GM21390 (cell line): ENCODE measurements at regions not wholly inside any gene's neighbourhood (a gene's known extent, or its start where the extent isn't known, plus 50 kb on each side); places are given as distances from the start of the nearest gene placed in this dataset.
"Not testable (repeated sequence)": the region's sequence is repeated elsewhere in the genome, so short reads cannot be mapped to it uniquely, and the experiment has no call there.

Source experiments
- ATAC-seq: cut with Tn5 transposase; IDR thresholded peaks from one replicate; pipeline ENCODE4 v1.9.1; 2021; ENCODE audit not compliant: unreplicated experiment

DNA sequence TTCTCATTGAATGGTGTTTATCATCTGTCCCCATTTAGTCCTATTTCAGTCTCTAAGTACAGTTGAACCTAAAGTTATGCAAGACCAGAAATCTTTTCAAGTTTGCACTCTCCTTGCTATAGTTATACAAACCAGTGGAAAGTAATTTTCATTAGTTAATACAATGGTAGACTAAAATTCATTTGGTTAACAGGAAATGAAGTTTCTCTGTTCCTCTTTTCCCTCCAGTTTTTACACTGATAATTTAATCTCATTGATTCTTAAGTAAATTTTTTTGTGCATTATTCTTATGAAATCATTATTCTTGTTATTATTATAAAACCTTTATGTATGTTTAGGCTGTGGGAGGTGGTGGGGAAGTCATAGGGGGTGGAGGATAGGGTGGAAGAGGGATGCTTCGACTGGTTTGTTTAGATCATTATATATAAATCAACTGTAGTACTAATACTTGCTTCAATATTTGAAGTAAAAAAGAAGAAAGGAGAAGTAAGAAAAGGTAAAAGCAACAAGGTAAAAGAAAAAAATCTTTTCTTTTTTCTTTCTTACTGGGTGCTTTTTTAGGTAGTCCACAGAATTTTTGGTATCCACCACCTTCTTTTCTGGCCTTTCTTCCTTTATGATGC is 104.1 kb downstream of the GPR85 start:
- peak; percentile 88 for ATAC-seq

- ATAC-seq = peak; percentile 32
Observed at GRCh38 chr7:112981966-112982365, 104.7 kb downstream of the GPR85 start.

- not testable (repeated sequence) for ATAC-seq
Observed at GRCh38 chr7:112979055-112979454, 107.6 kb downstream of the GPR85 start.

- ATAC-seq = not testable (repeated sequence)
Observed at GRCh38 chr7:112977244-112977955, 109.2 kb downstream of the GPR85 start.

- peak; percentile 65 for ATAC-seq
Observed at GRCh38 chr7:112970771-112971170, 115.9 kb downstream of the GPR85 start.

GRCh38 chr7:112969946-112970345 is 116.7 kb downstream of the GPR85 start:
- no peak for ATAC-seq

DNA sequence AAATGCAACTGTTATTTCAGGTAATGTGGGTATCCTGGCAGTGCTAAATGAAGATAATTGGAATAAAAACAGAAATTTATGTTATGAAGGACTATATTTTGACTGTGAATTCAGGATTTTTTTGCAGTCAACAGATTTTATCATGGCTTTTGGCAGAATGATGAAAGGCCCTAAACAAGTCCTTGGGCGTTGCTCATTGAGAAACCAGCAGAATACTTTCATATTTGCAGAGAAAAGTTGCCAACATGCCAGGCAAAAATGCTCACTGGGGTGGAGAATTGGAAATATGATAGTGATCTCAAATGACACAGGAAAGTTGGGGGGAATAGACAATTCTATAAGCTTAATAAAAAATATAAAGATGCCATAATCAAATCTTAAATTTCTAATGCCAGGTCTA is 121.1 kb downstream of the GPR85 start:
- ATAC-seq = no peak

DNA sequence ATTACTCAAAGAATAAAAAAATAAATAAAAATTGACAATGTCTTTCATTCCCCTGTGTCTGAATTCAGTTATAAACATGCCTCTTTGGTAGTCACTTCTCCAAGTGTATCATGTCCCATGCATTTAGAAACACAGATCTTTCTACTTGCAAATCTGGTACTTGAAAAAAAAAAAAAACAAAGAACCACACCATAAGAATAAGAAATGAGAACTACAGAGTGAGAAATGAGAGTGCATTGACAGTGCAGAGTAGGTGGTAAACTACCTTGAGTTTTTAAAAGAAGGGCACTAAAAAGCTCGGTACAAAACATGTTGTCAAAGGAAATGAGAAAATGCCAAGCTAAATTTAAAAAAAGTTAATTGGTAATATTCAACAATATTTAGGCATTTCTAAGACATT is 123.0 kb downstream of the GPR85 start:
- ATAC-seq = no peak

- ATAC-seq = no peak
Observed at GRCh38 chr7:112962815-112963214, 123.8 kb downstream of the GPR85 start.

- no peak for ATAC-seq
Observed at GRCh38 chr7:112959276-112959675, 127.4 kb downstream of the GPR85 start.

- ATAC-seq = no peak
Observed at GRCh38 chr7:112958775-112959174, 127.9 kb downstream of the GPR85 start.

DNA sequence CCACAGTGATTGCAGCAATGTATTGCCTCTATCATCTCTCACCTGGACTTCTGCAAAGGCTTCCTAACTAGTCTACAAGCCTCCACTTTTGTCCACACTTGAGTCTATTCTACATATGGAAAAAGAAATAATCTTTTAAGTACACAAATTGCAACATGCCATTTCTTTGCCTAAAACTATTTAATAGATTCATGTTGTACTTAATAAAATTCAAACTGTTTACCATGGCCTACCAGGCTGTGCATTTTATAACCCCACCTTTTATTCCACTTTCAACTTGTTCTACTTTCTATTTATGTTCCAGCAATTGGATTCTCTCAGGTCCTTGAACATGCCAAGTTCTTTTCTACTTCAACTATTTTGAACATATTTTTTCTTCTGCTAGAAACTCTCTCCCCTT is 128.7 kb downstream of the GPR85 start:
- no peak for ATAC-seq

GRCh38 chr7:112953031-112953430 is 133.6 kb downstream of the GPR85 start:
- ATAC-seq = not testable (repeated sequence)

GRCh38 chr7:112951070-112951469 is 135.6 kb downstream of the GPR85 start:
- ATAC-seq = no peak

- ATAC-seq = not testable (repeated sequence)
Observed at GRCh38 chr7:112949682-112950081, 136.9 kb downstream of the GPR85 start.

- no peak for ATAC-seq
Observed at GRCh38 chr7:112946350-112946749, 140.3 kb downstream of the GPR85 start.

DNA sequence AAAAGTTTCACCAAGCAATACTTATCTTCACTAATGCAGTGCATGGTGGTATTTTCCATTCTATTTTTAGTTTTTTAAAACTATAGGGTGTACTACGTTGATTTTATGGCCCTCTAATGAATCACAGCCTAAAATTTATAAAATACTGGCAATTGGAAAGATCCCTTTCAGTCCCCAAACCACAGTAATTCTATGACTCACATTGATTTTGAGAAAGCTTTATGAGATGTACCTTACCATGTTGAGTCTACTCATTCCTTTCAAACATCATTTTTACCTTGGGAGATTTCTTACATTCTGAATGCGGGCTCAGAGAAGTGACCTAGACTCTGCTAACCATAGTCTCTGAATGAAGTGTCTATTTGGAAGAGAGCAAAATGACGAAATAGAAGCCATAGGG is 141.6 kb downstream of the GPR85 start:
- ATAC-seq = no peak

DNA sequence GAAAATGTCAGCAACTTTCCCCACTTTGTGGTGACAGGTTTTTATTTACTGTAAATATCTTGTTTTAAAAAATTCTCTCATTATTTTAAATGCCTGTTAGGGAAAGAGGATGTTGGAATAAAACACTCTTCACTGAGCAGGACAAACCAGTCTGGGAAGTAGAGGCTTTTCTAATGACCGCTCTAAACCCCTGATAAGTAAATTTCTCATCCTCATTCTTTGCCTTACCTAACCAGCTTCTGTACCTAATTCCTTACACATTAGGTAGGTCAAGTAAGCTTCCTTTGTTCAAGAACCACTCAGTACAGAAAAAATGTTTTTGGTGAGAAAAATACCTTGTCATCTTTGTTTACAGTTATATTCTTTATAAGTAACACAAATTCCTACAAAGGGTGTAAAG is 143.6 kb downstream of the GPR85 start:
- no peak for ATAC-seq

GRCh38 chr7:112942125-112942524 is 144.5 kb downstream of the GPR85 start:
- not testable (repeated sequence) for ATAC-seq

GRCh38 chr7:112940314-112940732 is 146.3 kb downstream of the GPR85 start:
- peak; percentile 42 for ATAC-seq

DNA sequence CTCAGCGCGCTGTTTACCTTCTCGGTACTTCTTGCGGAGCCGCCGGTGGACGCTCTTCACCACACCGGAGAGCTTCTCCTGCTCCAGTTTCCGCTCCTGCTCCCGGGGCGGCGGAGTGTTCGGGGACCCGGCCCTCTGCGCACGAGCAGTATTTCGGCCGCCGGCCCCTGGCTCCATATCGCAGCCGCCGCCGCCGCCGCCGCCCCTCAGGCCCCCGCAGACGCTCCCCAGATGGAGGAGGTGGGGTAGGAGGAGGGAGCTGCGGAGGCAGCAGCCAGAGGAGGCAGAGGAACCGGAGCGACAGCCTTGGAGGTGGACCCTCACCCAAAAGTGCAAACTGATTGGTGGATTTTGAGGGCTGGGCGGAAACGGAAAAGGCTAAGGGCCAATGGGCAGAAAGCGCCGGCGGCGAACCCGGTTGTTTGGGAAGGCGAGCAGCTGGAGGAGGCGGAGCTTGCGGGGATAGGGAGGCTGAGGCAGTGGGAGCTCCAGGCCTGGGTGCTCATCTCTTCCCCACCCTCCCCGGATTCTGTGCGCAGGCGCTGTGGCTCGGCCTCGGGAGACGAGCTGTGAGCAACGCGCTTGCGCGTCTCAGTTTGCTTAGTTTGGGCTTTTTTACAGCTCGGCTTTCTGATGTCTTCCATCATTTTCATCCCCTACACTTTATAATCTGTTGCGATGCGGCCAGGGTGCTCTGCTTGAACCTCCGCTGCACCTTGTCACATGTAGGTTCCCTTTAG is 146.9 kb downstream of the GPR85 start:
- ATAC-seq = peak; percentile 96
